Testis (tissue), 2 donors: ENCODE measurements at regions not wholly inside any gene's neighbourhood (a gene's known extent, or its start where the extent isn't known, plus 50 kb on each side); places are given as distances from the start of the nearest gene placed in this dataset.

Source experiments
- DNase-seq: peaks from one replicate; pipeline ENCODE4 v3.0.0-alpha.2; 2019
- H3K27ac ChIP-seq, 2 donors: fragments of 200-600 bp; sonication (generic); one replicate each; pipeline ENCODE4 v1.5.1; 2019
- H3K27me3 ChIP-seq: fragments of 200-600 bp; sonication (generic); one replicate; pipeline ENCODE4 v1.5.1; 2019
- H3K36me3 ChIP-seq: fragments of 200-600 bp; sonication (generic); one replicate; pipeline ENCODE4 v1.5.1; 2017; ENCODE audit warnings: low read depth; ENCODE audit errors: missing control alignments
- H3K4me1 ChIP-seq: fragments of 200-600 bp; sonication (generic); one replicate; pipeline ENCODE4 v1.5.1; 2019
- H3K4me3 ChIP-seq, 2 donors: fragments of 200-600 bp; sonication (generic); one replicate each; pipeline ENCODE4 v1.5.1; 2017 to 2019
- H3K9me3 ChIP-seq: fragments of 200-600 bp; sonication (generic); one replicate; pipeline ENCODE4 v1.5.1; 2017
- CTCF ChIP-seq, 3 experiments: fragments of 450-650 bp in 2 of 3; fragments of 200-600 bp in 1 of 3; sonication (generic) in 1 of 3; IDR thresholded peaks; one replicate each; pipeline ENCODE4 v1.5.1; 2016 to 2019; ENCODE audit warnings: antibody characterized with exemption in 3 of 3, mild to moderate bottlenecking in 2 of 3, moderate library complexity in 1 of 3
- POLR2A ChIP-seq: fragments of 450-650 bp; IDR thresholded peaks from one replicate; pipeline ENCODE4 v1.6.1; 2017; ENCODE audit warnings: antibody characterized with exemption, mild to moderate bottlenecking, moderate library complexity
- WGBS, 2 donors: methylation state at CpG; one replicate each; pipeline ENCODE4 v1.1.5; 2018; 5-methylcytosine and 5-hydroxymethylcytosine counted together
- intact Hi-C: fragments of 100-400 bp; cut with DNase I; formaldehyde crosslinking; loops from one replicate; pipeline ENCODE4 v1.15.1; 2023; ENCODE audit warnings: low total_unique reads

- H3K36me3 ChIP-seq = no peaks in the 10 kb centered on the region
- no peak overlapping the region for H3K4me3 ChIP-seq
- TF ChIP-seq CTCF (IDR thresholded peaks at IDR 0.05) (no peak), POLR2A (no peak)
- peaks cover 6% of the 10 kb centered on the region for H3K4me1 ChIP-seq
- H3K27ac ChIP-seq = peak overlapping the region in 1 of 2 donors; percentile 53
- H3K27me3 ChIP-seq = no peaks in the 10 kb centered on the region
- WGBS, 2 donors = 35 to 57% methylated on average over 10 to 11 of the region's 11 CpGs
- H3K9me3 ChIP-seq = no peaks in the 10 kb centered on the region
- DNase-seq = peak; percentile 44
- intact Hi-C loops = no loop called here
These were observed 771.7 kb downstream of the TBC1D22A start for GRCh38 chr22:47533961-47534803.

GRCh38 chr22:47517062-47517461 lies 754.6 kb downstream of the TBC1D22A start:
- H3K27me3 ChIP-seq = no peaks in the 10 kb centered on the region
- peaks cover 5% of the 10 kb centered on the region for H3K4me1 ChIP-seq
- peak; percentile 51 for DNase-seq
- H3K9me3 ChIP-seq = no peaks in the 10 kb centered on the region
- intact Hi-C loops = no loop called here
- H3K27ac ChIP-seq = peak overlapping the region in 1 of 2 donors; percentile 31
- no peaks in the 10 kb centered on the region for H3K36me3 ChIP-seq
- no peak overlapping the region for H3K4me3 ChIP-seq
- WGBS, 2 donors = 65 to 77% methylated on average over 1 of the region's 1 CpG
- TF ChIP-seq POLR2A (no peak), CTCF (IDR thresholded peaks at IDR 0.05) (no peak)

DNA sequence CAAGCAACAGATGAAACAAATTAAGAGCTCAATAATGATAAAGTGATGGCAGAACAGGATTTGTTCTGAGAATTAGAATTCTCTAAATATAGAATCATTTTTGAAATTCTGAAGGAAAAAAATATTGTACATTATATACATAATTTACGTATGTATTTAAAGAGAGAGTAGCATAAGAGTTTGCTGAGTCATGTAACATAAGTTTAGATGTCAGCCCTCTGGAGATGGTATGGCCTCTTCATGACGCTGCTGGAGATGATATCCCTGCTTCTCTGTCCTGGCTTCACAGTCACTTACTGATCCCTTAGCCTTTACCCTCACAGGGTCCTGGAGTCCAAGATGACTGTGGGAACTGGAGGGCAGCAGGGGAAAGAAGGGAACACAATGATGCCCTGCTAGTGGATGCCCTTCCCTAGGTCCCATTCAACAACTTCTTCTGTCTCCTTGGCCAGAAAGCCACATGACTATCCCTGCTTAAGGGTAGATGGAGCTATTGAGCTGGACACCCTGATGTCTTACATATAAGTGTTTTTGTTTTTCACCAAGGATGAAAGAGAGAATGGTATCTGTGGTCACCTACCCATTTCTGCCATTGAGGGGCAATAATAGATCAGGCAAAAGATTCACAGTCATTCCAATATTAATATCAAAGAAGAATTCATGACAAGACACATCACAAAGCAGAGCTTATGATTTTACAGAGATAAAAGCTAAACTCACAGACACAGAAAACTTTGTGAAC lies 753.1 kb downstream of the TBC1D22A start:
- H3K4me1 ChIP-seq = peaks cover 5% of the 10 kb centered on the region
- 80 to 91% methylated on average over 2 of the region's 2 CpGs for WGBS, 2 donors
- no peaks in the 10 kb centered on the region for H3K36me3 ChIP-seq
- no peaks in the 10 kb centered on the region for H3K9me3 ChIP-seq
- no peak overlapping the region for H3K4me3 ChIP-seq
- intact Hi-C loops = no loop called here
- H3K27me3 ChIP-seq = no peaks in the 10 kb centered on the region
- TF ChIP-seq POLR2A (no peak), CTCF (IDR thresholded peaks at IDR 0.05) (no peak)
- no peak for DNase-seq
- no peak overlapping the region for H3K27ac ChIP-seq

DNA sequence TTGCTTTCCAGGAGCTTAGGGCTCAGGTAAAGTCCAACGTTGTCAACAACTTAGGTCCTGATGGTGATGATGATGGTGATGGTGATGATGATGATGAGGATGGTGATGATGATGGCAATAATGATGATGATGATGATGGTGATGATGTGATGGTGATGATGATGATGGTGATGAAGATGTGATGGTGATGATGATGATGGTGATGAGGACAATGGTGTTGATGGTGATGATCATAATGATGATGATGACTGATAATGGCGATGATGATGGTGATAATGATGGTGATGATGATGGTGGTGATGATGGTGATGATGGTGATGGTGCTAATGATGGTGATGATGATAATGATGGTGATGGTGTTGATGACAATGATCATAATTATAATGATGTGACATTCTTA lies 750.2 kb downstream of the TBC1D22A start:
- Histone ChIP-seq H3K4me1 (peaks cover 5% of the 10 kb centered on the region), H3K27ac (no peak overlapping the region), H3K9me3 (no peaks in the 10 kb centered on the region), H3K36me3 (no peaks in the 10 kb centered on the region), H3K4me3 (no peak overlapping the region), H3K27me3 (no peaks in the 10 kb centered on the region)
- no peak for DNase-seq
- intact Hi-C loops = no loop called here
- TF ChIP-seq CTCF (IDR thresholded peaks at IDR 0.05) (no peak), POLR2A (no peak)
- 70 to 82% methylated on average over 2 of the region's 2 CpGs for WGBS, 2 donors
